ENCODE measurements at regions not wholly inside any gene's neighbourhood (a gene's known extent, or its start where the extent isn't known, plus 50 kb on each side); places are given as distances from the start of the nearest gene placed in this dataset.

DNA sequence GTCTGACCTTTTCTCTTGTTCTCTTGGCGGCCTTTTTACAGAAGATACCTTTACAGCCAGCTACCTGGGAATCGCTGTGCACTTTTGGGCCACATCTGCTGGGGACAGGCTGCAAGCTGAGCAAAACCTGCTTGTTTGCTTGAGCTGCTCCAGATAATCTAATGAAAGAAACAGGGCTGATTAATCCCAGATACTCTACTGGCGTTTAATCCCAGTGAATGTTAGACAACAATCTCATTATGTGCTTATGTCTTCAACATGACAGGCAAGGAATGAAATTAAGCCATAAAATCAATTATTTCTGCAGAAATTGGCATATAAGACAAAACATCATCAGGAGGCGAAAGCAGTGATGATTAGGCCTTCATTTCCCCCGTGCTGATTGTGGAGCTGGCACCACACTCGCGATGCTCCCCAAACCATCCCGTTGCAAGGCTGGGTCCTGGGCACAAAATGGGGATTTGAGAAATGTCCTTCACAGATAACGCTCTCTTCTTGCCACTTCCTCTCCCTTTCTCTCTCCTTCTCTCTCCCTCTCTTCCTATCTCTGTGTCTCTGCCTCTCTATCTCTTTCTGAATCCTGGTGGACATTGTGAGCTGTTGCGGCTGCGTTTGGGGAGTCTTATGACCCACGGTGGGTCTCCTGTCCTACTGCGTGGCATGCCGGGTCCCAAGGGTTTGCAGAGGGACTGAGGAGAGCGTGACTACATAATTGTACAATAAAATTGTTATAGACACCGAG, 1053.8 kb downstream of the TBC1D22A start:
- Histone ChIP-seq H3F3A (ENCODE audit: low read length, unreplicated experiment) (no peaks in the 10 kb centered on the region), H2AFZ (ENCODE audit: low read length) (no peak overlapping the region), H3K27ac (ENCODE audit: low read length) (no peak overlapping the region), H3K36me3 (ENCODE audit: low read depth, low read length) (no peaks in the 10 kb centered on the region), H3K79me2 (ENCODE audit: low read length) (no peaks in the 10 kb centered on the region), H3K9me3 (ENCODE audit: low read length) (no peaks in the 10 kb centered on the region), H3K4me1 (ENCODE audit: insufficient read depth, low read length) (no peaks in the 10 kb centered on the region), H3K4me3 (ENCODE audit: low read length) (no peak overlapping the region), H3K9me2 (replicated peaks; ENCODE audit: low read length) (no peaks in the 10 kb centered on the region), H4K20me1 (ENCODE audit: low read length) (no peaks in the 10 kb centered on the region), H3K27me3 (ENCODE audit: low read length) (no peaks in the 10 kb centered on the region), H3K9ac (ENCODE audit: low read length) (no peak overlapping the region), H3K4me2 (ENCODE audit: low read length) (no peak overlapping the region)
- CTCF ChIA-PET = no interaction called here
- DNase-seq (no peak), ATAC-seq (no peak)
- TF ChIP-seq CTCF (conservative IDR thresholded peaks at IDR 0.05; ENCODE audit: low read depth, low read length) (no peak), EZH2phosphoT487 (IDR thresholded peaks at IDR 0.05; ENCODE audit: borderline replicate concordance, low read length) (no peak), EZH2 (IDR thresholded peaks at IDR 0.05; ENCODE audit: low read length, unreplicated experiment) (no peak)
- intact Hi-C loops (cut with micrococcal nuclease) = no loop called here
- POLR2A ChIA-PET (ENCODE audit: unreplicated experiment) = no interaction called here
- BruUV-seq (replicated peaks) = no TSS peak

DNA sequence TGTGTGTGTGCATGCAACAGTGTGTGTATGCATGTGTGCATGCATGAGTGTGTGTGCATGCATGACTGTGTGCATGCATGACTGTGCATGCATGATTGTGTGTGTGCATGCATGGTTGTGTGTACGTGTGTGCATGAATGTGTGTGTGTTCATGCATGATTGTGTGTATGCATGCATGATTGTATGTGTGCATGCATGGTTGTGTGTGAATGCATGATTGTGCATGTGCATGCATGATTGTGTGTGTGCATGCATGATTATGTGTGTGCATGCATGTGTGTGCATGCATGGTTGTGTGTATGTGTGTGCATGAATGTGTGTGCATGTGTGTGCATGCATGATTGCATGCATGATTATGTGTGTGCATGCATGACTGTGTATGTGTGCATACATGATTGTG, 1052.0 kb downstream of the TBC1D22A start:
- DNase-seq = no peak
- no peak overlapping the region for H3K4me3 ChIP-seq (ENCODE audit: low read length)
- POLR2A ChIA-PET (ENCODE audit: unreplicated experiment) = no interaction called here
- no peaks in the 10 kb centered on the region for H3K79me2 ChIP-seq (ENCODE audit: low read length)
- no peak overlapping the region for H3K9ac ChIP-seq (ENCODE audit: low read length)
- no peaks in the 10 kb centered on the region for H3K27me3 ChIP-seq (ENCODE audit: low read length)
- no peaks in the 10 kb centered on the region for H3K4me1 ChIP-seq (ENCODE audit: insufficient read depth, low read length)
- no peak overlapping the region for H3K27ac ChIP-seq (ENCODE audit: low read length)
- H3K36me3 ChIP-seq (ENCODE audit: low read depth, low read length) = no peaks in the 10 kb centered on the region
- ATAC-seq = no peak
- no peaks in the 10 kb centered on the region for H4K20me1 ChIP-seq (ENCODE audit: low read length)
- BruUV-seq (replicated peaks) = no TSS peak
- TF ChIP-seq CTCF (conservative IDR thresholded peaks at IDR 0.05; ENCODE audit: low read depth, low read length) (no peak), EZH2 (IDR thresholded peaks at IDR 0.05; ENCODE audit: low read length, unreplicated experiment) (no peak), EZH2phosphoT487 (IDR thresholded peaks at IDR 0.05; ENCODE audit: borderline replicate concordance, low read length) (no peak)
- no peak overlapping the region for H3K4me2 ChIP-seq (ENCODE audit: low read length)
- no peaks in the 10 kb centered on the region for H3K9me2 ChIP-seq (replicated peaks; ENCODE audit: low read length)
- H3F3A ChIP-seq (ENCODE audit: low read length, unreplicated experiment) = no peaks in the 10 kb centered on the region
- CTCF ChIA-PET = no interaction called here
- H3K9me3 ChIP-seq (ENCODE audit: low read length) = no peaks in the 10 kb centered on the region
- intact Hi-C loops (cut with micrococcal nuclease) = no loop called here
- H2AFZ ChIP-seq (ENCODE audit: low read length) = no peak overlapping the region

DNA sequence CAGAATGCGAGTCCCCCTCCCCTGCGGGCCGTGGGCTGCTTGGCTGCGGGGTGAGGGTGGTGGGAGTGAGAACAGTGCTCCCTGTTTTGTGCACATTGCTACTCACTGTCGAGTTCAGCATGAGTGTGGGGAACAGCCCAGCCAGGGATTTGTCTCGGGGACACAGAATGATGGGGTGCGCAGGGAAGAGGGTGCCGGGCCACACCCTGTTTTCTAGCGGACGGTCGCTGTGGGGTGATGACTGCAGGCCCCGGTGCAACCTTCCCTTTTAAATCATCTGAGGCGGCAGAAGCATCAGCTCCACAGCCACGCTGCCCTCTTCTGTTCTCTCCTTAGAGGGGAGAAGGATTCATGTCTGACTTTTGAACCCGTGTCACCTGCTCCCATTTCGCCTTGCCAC, 1051.2 kb downstream of the TBC1D22A start:
- H3K4me2 ChIP-seq (ENCODE audit: low read length) = no peak overlapping the region
- TF ChIP-seq EZH2 (IDR thresholded peaks at IDR 0.05; ENCODE audit: low read length, unreplicated experiment) (no peak), CTCF (conservative IDR thresholded peaks at IDR 0.05; ENCODE audit: low read depth, low read length) (no peak), EZH2phosphoT487 (IDR thresholded peaks at IDR 0.05; ENCODE audit: borderline replicate concordance, low read length) (no peak)
- no peaks in the 10 kb centered on the region for H3K9me3 ChIP-seq (ENCODE audit: low read length)
- ATAC-seq (no peak), DNase-seq (no peak)
- H4K20me1 ChIP-seq (ENCODE audit: low read length) = no peaks in the 10 kb centered on the region
- no peaks in the 10 kb centered on the region for H3K79me2 ChIP-seq (ENCODE audit: low read length)
- no peaks in the 10 kb centered on the region for H3K36me3 ChIP-seq (ENCODE audit: low read depth, low read length)
- intact Hi-C loops (cut with micrococcal nuclease) = no loop called here
- ChIA-PET CTCF (no interaction called here), POLR2A (ENCODE audit: unreplicated experiment) (no interaction called here)
- H3K4me3 ChIP-seq (ENCODE audit: low read length) = no peak overlapping the region
- no peak overlapping the region for H3K27ac ChIP-seq (ENCODE audit: low read length)
- no peaks in the 10 kb centered on the region for H3K9me2 ChIP-seq (replicated peaks; ENCODE audit: low read length)
- no peaks in the 10 kb centered on the region for H3K4me1 ChIP-seq (ENCODE audit: insufficient read depth, low read length)
- BruUV-seq (replicated peaks) = no TSS peak
- no peaks in the 10 kb centered on the region for H3K27me3 ChIP-seq (ENCODE audit: low read length)
- H3K9ac ChIP-seq (ENCODE audit: low read length) = no peak overlapping the region
- no peaks in the 10 kb centered on the region for H3F3A ChIP-seq (ENCODE audit: low read length, unreplicated experiment)
- H2AFZ ChIP-seq (ENCODE audit: low read length) = no peak overlapping the region

Measured in PC-3 (cell line).